ENCODE measurements at regions not wholly inside any gene's neighbourhood (a gene's known extent, or its start where the extent isn't known, plus 50 kb on each side); places are given as distances from the start of the nearest gene placed in this dataset.

DNA sequence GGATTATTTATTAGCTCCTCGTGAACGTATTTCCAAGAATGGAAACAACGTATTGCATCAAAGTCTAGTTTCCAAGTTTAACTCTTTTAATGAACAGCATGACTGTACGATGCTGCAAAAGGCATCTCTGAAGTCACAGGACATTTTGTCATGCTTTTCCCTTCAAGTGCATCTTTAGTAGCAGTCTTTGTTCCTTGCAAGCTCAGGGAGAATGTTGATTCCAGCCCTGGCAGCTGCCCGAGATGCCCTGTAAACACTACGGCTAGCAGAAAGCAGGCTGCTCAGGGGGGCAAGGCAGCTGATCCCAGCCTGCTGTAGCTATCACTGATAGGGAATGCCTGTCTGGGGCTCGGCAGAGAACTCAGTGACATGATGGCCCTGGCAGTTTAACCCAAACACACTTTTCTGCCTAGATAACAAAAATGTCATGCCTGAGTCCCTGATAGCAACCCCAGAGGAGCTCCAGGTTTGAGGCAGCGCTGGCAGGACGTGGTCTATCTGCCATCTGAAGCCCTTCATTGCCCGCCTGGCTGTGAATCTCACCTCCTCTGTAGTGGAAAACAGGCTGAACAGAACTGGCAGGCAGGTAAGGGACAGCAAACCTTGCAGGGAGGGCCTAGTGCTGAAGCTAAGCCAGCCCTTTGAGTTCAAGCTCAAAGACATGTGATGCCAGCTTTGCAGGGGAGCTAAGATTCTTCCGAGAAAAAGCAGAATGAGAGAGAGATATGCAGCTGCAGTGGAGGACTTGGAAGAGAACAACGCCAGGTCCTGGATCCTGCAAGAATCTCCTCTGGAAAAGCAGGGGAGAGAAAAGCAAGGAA lies 264.6 kb downstream of the SNX10 start:
- no peak for TF ChIP-seq SIN3A (IDR thresholded peaks at IDR 0.05; ENCODE audit: low read depth)
- TF ChIP-seq, protein P1, sequence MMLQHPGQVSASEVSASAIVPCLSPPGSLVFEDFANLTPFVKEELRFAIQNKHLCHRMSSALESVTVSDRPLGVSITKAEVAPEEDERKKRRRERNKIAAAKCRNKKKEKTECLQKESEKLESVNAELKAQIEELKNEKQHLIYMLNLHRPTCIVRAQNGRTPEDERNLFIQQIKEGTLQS (IDR thresholded peaks at IDR 0.05) = no peak
- TF ChIP-seq, protein P2, sequence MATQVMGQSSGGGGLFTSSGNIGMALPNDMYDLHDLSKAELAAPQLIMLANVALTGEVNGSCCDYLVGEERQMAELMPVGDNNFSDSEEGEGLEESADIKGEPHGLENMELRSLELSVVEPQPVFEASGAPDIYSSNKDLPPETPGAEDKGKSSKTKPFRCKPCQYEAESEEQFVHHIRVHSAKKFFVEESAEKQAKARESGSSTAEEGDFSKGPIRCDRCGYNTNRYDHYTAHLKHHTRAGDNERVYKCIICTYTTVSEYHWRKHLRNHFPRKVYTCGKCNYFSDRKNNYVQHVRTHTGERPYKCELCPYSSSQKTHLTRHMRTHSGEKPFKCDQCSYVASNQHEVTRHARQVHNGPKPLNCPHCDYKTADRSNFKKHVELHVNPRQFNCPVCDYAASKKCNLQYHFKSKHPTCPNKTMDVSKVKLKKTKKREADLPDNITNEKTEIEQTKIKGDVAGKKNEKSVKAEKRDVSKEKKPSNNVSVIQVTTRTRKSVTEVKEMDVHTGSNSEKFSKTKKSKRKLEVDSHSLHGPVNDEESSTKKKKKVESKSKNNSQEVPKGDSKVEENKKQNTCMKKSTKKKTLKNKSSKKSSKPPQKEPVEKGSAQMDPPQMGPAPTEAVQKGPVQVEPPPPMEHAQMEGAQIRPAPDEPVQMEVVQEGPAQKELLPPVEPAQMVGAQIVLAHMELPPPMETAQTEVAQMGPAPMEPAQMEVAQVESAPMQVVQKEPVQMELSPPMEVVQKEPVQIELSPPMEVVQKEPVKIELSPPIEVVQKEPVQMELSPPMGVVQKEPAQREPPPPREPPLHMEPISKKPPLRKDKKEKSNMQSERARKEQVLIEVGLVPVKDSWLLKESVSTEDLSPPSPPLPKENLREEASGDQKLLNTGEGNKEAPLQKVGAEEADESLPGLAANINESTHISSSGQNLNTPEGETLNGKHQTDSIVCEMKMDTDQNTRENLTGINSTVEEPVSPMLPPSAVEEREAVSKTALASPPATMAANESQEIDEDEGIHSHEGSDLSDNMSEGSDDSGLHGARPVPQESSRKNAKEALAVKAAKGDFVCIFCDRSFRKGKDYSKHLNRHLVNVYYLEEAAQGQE (IDR thresholded peaks at IDR 0.05; ENCODE audit: low read depth) = no peak
- no peak for TF ChIP-seq CTCF (IDR thresholded peaks at IDR 0.05 in 2 of 3, conservative IDR thresholded peaks at IDR 0.05 in 1 of 3; ENCODE audit: borderline replicate concordance in 1 of 3, insufficient read depth in 1 of 3, low read depth in 2 of 3, low read length in 2 of 3)
- TF ChIP-seq SP1 (IDR thresholded peaks at IDR 0.05; ENCODE audit: low read depth) = no peak
- no peak for TF ChIP-seq JUND (IDR thresholded peaks at IDR 0.05)
- no peak for TF ChIP-seq CBX3 (IDR thresholded peaks at IDR 0.05; ENCODE audit: low read depth)
- TF ChIP-seq EZH2phosphoT487 (IDR thresholded peaks at IDR 0.05; ENCODE audit: borderline replicate concordance) = no peak
- TF ChIP-seq MAX (IDR thresholded peaks at IDR 0.05) = no peak
- TF ChIP-seq EGR1 (IDR thresholded peaks at IDR 0.05; ENCODE audit: low read depth) = no peak
- no peak for TF ChIP-seq POLR2A (IDR thresholded peaks at IDR 0.05; ENCODE audit: borderline replicate concordance, extremely low read depth, insufficient read depth, insufficient read length)
- TF ChIP-seq POLR2AphosphoS5 (IDR thresholded peaks at IDR 0.05; ENCODE audit: low read depth, low read length) = no peak
- no peak for TF ChIP-seq ZNF274 (IDR thresholded peaks at IDR 0.05; ENCODE audit: low read depth, low read length)
- no peak for TF ChIP-seq EZH2 (IDR thresholded peaks at IDR 0.05)
